Lung (tissue), 11 donors: ENCODE measurements at regions not wholly inside any gene's neighbourhood (a gene's known extent, or its start where the extent isn't known, plus 50 kb on each side); places are given as distances from the start of the nearest gene placed in this dataset.

Experiments
- ATAC-seq: fragments of 200-7000 bp; cut with Tn5 transposase; one replicate; pipeline ENCODE4 v1.9.1; 2020; ENCODE audit warnings: moderate number of reproducible peaks; ENCODE audit not compliant: insufficient read depth, low FRiP score
- DNase-seq, 3 donors: peaks; one replicate each; pipeline ENCODE4 v3.0.0-alpha.2; 2013 to 2017
- H3K27ac ChIP-seq, 2 donors: one replicate each; pipeline ENCODE4 v1.5.1; 2013; ENCODE audit warnings: mild to moderate bottlenecking in 2 of 2, moderate library complexity in 2 of 2, control low read depth in 1 of 2, inconsistent platforms in 1 of 2, low read depth in 1 of 2, low read length in 1 of 2
- H3K27me3 ChIP-seq, 3 donors: one replicate each; pipeline ENCODE4 v1.5.1; 2013; ENCODE audit warnings: low read length in 2 of 3; ENCODE audit not compliant: control insufficient read depth in 3 of 3, insufficient read depth in 3 of 3
- H3K36me3 ChIP-seq, 4 donors: one replicate each; pipeline ENCODE4 v1.5.1; 2013; ENCODE audit warnings: low read length in 4 of 4, mild to moderate bottlenecking in 1 of 4, moderate library complexity in 1 of 4; ENCODE audit not compliant: control insufficient read depth in 4 of 4, insufficient read depth in 4 of 4
- H3K4me1 ChIP-seq, 5 donors: one replicate each; pipeline ENCODE4 v1.5.1; 2013; ENCODE audit warnings: low read length in 5 of 5, mild to moderate bottlenecking in 2 of 5, moderate library complexity in 1 of 5; ENCODE audit not compliant: control insufficient read depth in 5 of 5, insufficient read depth in 5 of 5
- H3K4me3 ChIP-seq: one replicate; pipeline ENCODE4 v1.5.1; 2013; ENCODE audit warnings: mild to moderate bottlenecking, control low read depth, moderate library complexity
- H3K9ac ChIP-seq, 2 donors: one replicate each; pipeline ENCODE4 v1.5.1; 2013; ENCODE audit warnings: low read length in 2 of 2, control low read depth in 1 of 2; ENCODE audit not compliant: insufficient read depth in 1 of 2
- H3K9me3 ChIP-seq, 4 donors: one replicate each; pipeline ENCODE4 v1.5.1; 2013; ENCODE audit warnings: low read length in 3 of 4, mild to moderate bottlenecking in 1 of 4, moderate library complexity in 1 of 4; ENCODE audit not compliant: control insufficient read depth in 4 of 4, insufficient read depth in 3 of 4
- WGBS, 2 donors: extraction: QIAGEN DNeasy Blood & Tissue Kit; methylation state at CpG; one replicate each; pipeline ENCODE4 v1.1.7; 2013; 5-methylcytosine and 5-hydroxymethylcytosine counted together
- TF ChIP-seq, protein P1 (sequence below): IDR thresholded peaks from 2 replicates; pipeline ENCODE4 v1.5.1; 2012; ENCODE audit warnings: mild to moderate bottlenecking; ENCODE audit errors: control extremely low read depth, extremely low read depth
- donor health status: control.
- donor health status: control.
- donor health status: Bipolar disorder and iron deficiency.
- donor health status: healthy.
- donor health status: DM: yes; HTN: yes; CAD: no.

DNA sequence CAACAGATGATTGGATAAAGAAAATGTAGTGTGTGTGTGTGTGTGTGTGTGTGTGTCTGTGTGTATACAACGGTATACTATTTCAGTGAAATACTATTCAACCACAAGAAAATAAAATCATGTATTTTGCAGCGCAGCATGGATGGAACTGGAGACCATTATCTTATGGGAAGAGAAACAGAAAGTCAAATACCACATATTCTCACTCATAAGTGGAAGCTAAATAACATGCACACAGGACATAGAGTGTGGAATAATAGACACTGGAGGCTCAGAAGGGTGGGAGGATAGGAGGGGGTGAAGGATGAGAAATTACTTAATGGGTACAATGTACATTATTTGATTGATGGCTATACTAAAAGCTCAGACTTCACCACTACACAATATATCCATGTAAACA, 609.1 kb upstream of the SLC39A10 start:
- H3K4me1 ChIP-seq = no peaks in the 10 kb centered on the region
- TF ChIP-seq, protein P1, sequence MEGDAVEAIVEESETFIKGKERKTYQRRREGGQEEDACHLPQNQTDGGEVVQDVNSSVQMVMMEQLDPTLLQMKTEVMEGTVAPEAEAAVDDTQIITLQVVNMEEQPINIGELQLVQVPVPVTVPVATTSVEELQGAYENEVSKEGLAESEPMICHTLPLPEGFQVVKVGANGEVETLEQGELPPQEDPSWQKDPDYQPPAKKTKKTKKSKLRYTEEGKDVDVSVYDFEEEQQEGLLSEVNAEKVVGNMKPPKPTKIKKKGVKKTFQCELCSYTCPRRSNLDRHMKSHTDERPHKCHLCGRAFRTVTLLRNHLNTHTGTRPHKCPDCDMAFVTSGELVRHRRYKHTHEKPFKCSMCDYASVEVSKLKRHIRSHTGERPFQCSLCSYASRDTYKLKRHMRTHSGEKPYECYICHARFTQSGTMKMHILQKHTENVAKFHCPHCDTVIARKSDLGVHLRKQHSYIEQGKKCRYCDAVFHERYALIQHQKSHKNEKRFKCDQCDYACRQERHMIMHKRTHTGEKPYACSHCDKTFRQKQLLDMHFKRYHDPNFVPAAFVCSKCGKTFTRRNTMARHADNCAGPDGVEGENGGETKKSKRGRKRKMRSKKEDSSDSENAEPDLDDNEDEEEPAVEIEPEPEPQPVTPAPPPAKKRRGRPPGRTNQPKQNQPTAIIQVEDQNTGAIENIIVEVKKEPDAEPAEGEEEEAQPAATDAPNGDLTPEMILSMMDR = no peak
- WGBS, 2 donors = 80 to 90% methylated on average over 2 of the region's 2 CpGs
- DNase-seq (no peak), ATAC-seq (no peak)
- no peak overlapping the region for H3K27ac ChIP-seq
- no peaks in the 10 kb centered on the region for H3K27me3 ChIP-seq
- no peak overlapping the region for H3K4me3 ChIP-seq
- H3K9me3 ChIP-seq = no peaks in the 10 kb centered on the region
- H3K9ac ChIP-seq = no peak overlapping the region
- no peaks in the 10 kb centered on the region for H3K36me3 ChIP-seq

DNA sequence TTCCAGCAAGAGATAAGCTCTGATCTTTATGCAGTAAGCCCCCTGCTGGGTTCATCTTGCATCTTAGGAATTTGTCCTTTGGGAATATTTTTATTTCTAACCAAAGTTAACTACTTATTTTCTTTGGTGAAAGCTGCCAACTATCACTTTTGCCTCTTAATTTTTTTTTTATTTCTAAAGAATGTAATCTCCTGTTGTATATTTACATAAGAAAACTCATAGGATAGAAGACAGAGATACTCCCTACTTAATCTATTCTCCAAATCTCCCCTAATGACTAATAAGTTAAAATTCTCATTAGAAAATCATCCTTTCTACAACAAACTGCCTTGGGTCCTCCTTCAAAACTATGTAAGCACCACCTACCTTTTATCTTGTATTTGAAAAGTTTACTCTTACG, 612.2 kb upstream of the SLC39A10 start:
- Histone ChIP-seq H3K9ac (no peak overlapping the region), H3K27me3 (no peaks in the 10 kb centered on the region), H3K4me3 (no peak overlapping the region), H3K36me3 (no peaks in the 10 kb centered on the region), H3K27ac (no peak overlapping the region), H3K9me3 (no peaks in the 10 kb centered on the region), H3K4me1 (no peaks in the 10 kb centered on the region)
- TF ChIP-seq, protein P1 = no peak
- 91 to 100% methylated on average over 1 of the region's 1 CpG for WGBS, 2 donors
- DNase-seq = no peak
- no peak for ATAC-seq

DNA sequence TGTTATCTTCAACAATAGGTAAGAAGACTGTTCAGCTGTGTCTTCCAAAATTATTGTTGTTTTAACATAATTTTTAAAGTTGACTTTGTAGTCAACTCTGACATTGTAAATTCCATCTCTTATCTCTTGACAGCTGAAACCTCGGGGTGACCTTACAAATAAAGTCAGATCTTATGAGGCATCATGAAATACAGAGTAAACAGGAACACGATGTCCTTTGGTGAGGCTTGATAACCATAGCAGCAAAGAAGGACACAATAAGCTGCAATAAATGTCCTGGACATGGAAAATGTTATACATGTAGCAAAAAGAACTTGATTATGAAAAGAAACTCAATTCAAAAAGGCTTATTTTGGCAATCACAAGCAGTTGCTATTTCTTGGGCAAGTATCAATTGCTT, 618.9 kb upstream of the SLC39A10 start:
- no peaks in the 10 kb centered on the region for H3K36me3 ChIP-seq
- H3K27ac ChIP-seq = no peak overlapping the region
- no peaks in the 10 kb centered on the region for H3K4me1 ChIP-seq
- no peaks in the 10 kb centered on the region for H3K27me3 ChIP-seq
- no peaks in the 10 kb centered on the region for H3K9me3 ChIP-seq
- no peak overlapping the region for H3K9ac ChIP-seq
- ATAC-seq (no peak), DNase-seq (no peak)
- WGBS, 2 donors = 26 to 42% methylated on average over 2 of the region's 2 CpGs
- no peak overlapping the region for H3K4me3 ChIP-seq
- TF ChIP-seq, protein P1 = no peak

DNA sequence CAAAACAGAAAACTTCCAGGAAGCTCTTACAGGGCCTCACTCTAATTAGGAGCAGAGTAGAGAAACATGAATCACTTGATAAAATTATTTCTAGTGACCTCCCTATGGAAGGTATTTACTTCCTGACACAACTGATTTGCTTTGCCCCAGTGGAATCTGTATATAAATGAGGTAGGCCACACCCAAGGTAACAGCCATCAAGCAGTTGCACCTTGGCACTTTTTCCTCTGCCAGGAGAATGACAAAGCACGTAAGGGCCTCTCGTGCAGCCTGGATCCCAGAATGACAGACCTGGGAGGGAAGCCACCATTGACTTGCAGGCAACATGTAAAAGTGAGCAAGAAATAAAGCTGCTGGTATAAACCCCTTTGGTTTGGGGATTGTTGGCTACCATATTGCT, 620.0 kb upstream of the SLC39A10 start:
- no peaks in the 10 kb centered on the region for H3K27me3 ChIP-seq
- TF ChIP-seq, protein P1 = no peak
- H3K4me1 ChIP-seq = no peaks in the 10 kb centered on the region
- 86 to 92% methylated on average over 2 of the region's 2 CpGs for WGBS, 2 donors
- DNase-seq = no peak
- no peak for ATAC-seq
- no peaks in the 10 kb centered on the region for H3K36me3 ChIP-seq
- no peak overlapping the region for H3K27ac ChIP-seq
- H3K9ac ChIP-seq = no peak overlapping the region
- no peaks in the 10 kb centered on the region for H3K9me3 ChIP-seq
- no peak overlapping the region for H3K4me3 ChIP-seq
